ENCODE measurements at regions not wholly inside any gene's neighbourhood (a gene's known extent, or its start where the extent isn't known, plus 50 kb on each side); places are given as distances from the start of the nearest gene placed in this dataset.
"Not testable (repeated sequence)": the region's sequence is repeated elsewhere in the genome, so short reads cannot be mapped to it uniquely, and the experiment has no call there.

DNA sequence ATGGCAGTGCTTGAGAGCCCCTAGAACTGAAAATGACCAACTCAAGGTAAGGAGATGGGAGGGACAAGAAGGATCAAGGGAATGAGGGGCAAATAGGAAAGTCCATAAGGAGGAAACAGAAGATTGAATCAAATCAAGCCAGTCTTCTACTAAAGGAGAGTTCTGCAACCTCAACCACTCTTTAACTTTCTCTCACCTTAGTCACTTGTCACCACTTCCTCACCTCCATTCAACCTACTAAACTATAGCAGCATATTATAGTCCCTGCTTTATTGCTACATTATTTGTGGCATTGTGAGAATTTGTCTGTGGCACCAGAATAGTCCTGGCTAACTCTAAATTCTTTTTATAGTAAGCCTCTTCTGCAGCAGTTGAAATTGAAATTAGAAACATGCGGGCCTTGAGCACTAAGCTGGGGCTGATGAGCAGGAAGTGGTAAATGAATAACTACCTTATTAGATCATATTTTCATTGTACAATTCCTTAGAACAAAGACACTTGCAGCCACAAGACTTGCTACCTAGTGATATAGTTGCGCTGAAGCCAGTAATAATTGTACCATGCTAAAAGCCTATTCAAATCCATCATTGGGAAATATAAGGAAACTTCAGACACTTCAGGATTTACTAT, 336.9 kb downstream of the ZNF674 start:
- no peak overlapping the region for H3K4me3 ChIP-seq (ENCODE audit: low read depth, low read length)
- no peak for TF ChIP-seq CTCF (IDR thresholded peaks at IDR 0.05; ENCODE audit: insufficient read depth, low read length, poor library complexity, severe bottlenecking)
- no peak for DNase-seq (ENCODE audit: low read depth)
- H3K36me3 ChIP-seq (ENCODE audit: control insufficient read depth, insufficient read depth, low read length) = no peaks in the 10 kb centered on the region
- no peaks in the 10 kb centered on the region for H3K27me3 ChIP-seq (ENCODE audit: control insufficient read depth, insufficient read depth, low read length)

GRCh38 chrX:46204721-46205422, 340.3 kb downstream of the ZNF674 start:
- no peak for DNase-seq (ENCODE audit: low read depth)
- H3K27me3 ChIP-seq (ENCODE audit: control insufficient read depth, insufficient read depth, low read length) = no peaks in the 10 kb centered on the region
- H3K4me3 ChIP-seq (ENCODE audit: low read depth, low read length) = no peak overlapping the region
- TF ChIP-seq CTCF (IDR thresholded peaks at IDR 0.05; ENCODE audit: insufficient read depth, low read length, poor library complexity, severe bottlenecking) = no peak
- H3K36me3 ChIP-seq (ENCODE audit: control insufficient read depth, insufficient read depth, low read length) = no peaks in the 10 kb centered on the region

DNA sequence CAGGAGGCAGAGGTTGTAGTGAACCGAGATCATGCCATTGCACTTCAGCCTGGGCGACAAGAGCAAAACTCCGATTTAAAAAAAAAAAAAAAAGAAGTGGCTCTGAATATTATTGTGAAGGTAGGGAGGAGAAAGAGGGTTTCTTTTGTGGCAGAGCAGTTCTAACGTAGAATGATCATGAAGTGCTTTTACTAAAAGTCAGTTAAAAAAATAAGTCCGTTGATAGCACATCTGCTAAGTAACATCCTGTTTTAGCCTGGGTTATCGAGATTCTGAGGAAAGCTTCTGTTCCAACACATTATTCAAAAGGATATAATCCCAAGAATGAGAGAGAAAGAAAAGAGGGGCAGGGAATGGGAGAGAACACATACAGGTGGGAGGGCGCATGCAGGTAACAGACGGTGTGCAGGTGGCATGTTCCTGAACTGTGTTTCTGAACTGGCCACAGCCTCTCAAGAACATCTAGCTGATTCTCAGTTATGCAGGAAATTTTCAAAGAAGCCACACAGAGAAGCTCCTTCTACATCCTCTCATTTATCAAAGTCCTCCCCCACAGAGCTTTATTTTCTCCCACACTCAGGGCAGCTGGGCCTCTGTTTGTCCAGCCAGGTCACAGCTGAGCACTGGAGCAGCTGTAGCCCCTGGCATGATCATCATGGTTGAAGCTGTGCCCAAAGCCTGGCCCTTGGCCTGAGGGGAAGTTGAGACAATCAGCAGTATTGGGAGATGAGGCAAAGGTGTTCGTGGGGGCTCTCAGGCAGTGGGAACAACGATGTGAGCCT, 342.3 kb downstream of the ZNF674 start:
- no peaks in the 10 kb centered on the region for H3K36me3 ChIP-seq (ENCODE audit: control insufficient read depth, insufficient read depth, low read length)
- TF ChIP-seq CTCF (IDR thresholded peaks at IDR 0.05; ENCODE audit: insufficient read depth, low read length, poor library complexity, severe bottlenecking) = no peak
- H3K27me3 ChIP-seq (ENCODE audit: control insufficient read depth, insufficient read depth, low read length) = no peaks in the 10 kb centered on the region
- no peak for DNase-seq (ENCODE audit: low read depth)
- H3K4me3 ChIP-seq (ENCODE audit: low read depth, low read length) = no peak overlapping the region

DNA sequence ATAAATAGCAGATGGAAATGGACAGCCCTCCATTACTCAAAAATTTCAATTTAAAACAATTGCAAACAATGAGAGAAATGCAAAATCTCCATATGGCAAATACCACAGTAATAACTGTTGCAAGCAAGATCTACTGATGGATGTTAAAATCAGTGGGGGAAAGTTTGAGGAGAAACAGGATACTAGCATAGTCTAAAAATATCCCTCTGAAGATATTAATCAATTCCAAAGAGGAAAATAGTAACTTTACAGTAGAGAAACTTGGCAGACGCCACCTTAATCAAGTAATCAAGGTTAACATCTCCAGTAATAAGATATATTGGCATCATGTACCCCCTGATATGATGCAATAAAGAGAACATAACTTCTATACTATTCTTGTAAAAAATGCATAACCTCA, 344.8 kb downstream of the ZNF674 start:
- Histone ChIP-seq H3K36me3 (ENCODE audit: control insufficient read depth, insufficient read depth, low read length) (no peaks in the 10 kb centered on the region), H3K27me3 (ENCODE audit: control insufficient read depth, insufficient read depth, low read length) (no peaks in the 10 kb centered on the region), H3K4me3 (ENCODE audit: low read depth, low read length) (no peak overlapping the region)
- no peak for TF ChIP-seq CTCF (IDR thresholded peaks at IDR 0.05; ENCODE audit: insufficient read depth, low read length, poor library complexity, severe bottlenecking)
- DNase-seq (ENCODE audit: low read depth) = no peak

- no peak overlapping the region for H3K4me3 ChIP-seq (ENCODE audit: low read depth, low read length)
- TF ChIP-seq CTCF (IDR thresholded peaks at IDR 0.05; ENCODE audit: insufficient read depth, low read length, poor library complexity, severe bottlenecking) = no peak
- no peaks in the 10 kb centered on the region for H3K27me3 ChIP-seq (ENCODE audit: control insufficient read depth, insufficient read depth, low read length)
- DNase-seq (ENCODE audit: low read depth) = no peak
- H3K36me3 ChIP-seq (ENCODE audit: control insufficient read depth, insufficient read depth, low read length) = no peaks in the 10 kb centered on the region
These were observed 346.4 kb downstream of the ZNF674 start for GRCh38 chrX:46198858-46199257.

- H3K27me3 ChIP-seq (ENCODE audit: control insufficient read depth, insufficient read depth, low read length); H3K4me3 ChIP-seq (ENCODE audit: low read depth, low read length); H3K36me3 ChIP-seq (ENCODE audit: control insufficient read depth, insufficient read depth, low read length); DNase-seq (ENCODE audit: low read depth): not testable (repeated sequence)
These were observed 358.5 kb downstream of the ZNF674 start for GRCh38 chrX:46186811-46187106.

Data from kidney epithelial cell (primary cell).